GM19324 (cell line): ENCODE measurements at regions not wholly inside any gene's neighbourhood (a gene's known extent, or its start where the extent isn't known, plus 50 kb on each side); places are given as distances from the start of the nearest gene placed in this dataset.

ENCODE experiments used
- ATAC-seq: cut with Tn5 transposase; IDR thresholded peaks from one replicate; pipeline ENCODE4 v1.9.1; 2021; ENCODE audit warnings: mild to moderate bottlenecking, moderate library complexity; ENCODE audit not compliant: unreplicated experiment, low FRiP score

GRCh38 chr15:95843241-95843910 is 487.1 kb upstream of the NR2F2 start:
- ATAC-seq, result no peak

GRCh38 chr15:95845862-95846515 is 484.5 kb upstream of the NR2F2 start:
- ATAC-seq, result no peak

- no peak for ATAC-seq
These were observed 482.4 kb upstream of the NR2F2 start for GRCh38 chr15:95848126-95848525.

- ATAC-seq, result no peak
These were observed 479.7 kb upstream of the NR2F2 start for GRCh38 chr15:95850837-95851236.

GRCh38 chr15:95853350-95853749 is 477.1 kb upstream of the NR2F2 start:
- ATAC-seq, result no peak

GRCh38 chr15:95857124-95857757 is 473.3 kb upstream of the NR2F2 start:
- ATAC-seq, result no peak

GRCh38 chr15:95857758-95858157 is 472.7 kb upstream of the NR2F2 start:
- no peak for ATAC-seq

GRCh38 chr15:95860406-95860805 is 470.1 kb upstream of the NR2F2 start:
- ATAC-seq, result no peak

- peak; percentile 76 for ATAC-seq
These were observed 466.0 kb upstream of the NR2F2 start for GRCh38 chr15:95864467-95864886.

GRCh38 chr15:95865330-95865739 is 465.2 kb upstream of the NR2F2 start:
- ATAC-seq, result no peak

GRCh38 chr15:95866711-95867440 is 463.6 kb upstream of the NR2F2 start:
- ATAC-seq, result no peak

GRCh38 chr15:95868450-95868849 is 462.1 kb upstream of the NR2F2 start:
- no peak for ATAC-seq

GRCh38 chr15:95868970-95869369 is 461.5 kb upstream of the NR2F2 start:
- ATAC-seq, result no peak

- ATAC-seq, result no peak
These were observed 460.6 kb upstream of the NR2F2 start for GRCh38 chr15:95869920-95870319.

GRCh38 chr15:95872366-95872771 is 458.1 kb upstream of the NR2F2 start:
- ATAC-seq, result no peak

- no peak for ATAC-seq
These were observed 455.9 kb upstream of the NR2F2 start for GRCh38 chr15:95874637-95875036.

GRCh38 chr15:95875121-95875643 is 455.3 kb upstream of the NR2F2 start:
- no peak for ATAC-seq

GRCh38 chr15:95880031-95880570 is 450.4 kb upstream of the NR2F2 start:
- ATAC-seq, result no peak

- no peak for ATAC-seq
These were observed 449.9 kb upstream of the NR2F2 start for GRCh38 chr15:95880630-95881029.

- ATAC-seq, result no peak
These were observed 447.4 kb upstream of the NR2F2 start for GRCh38 chr15:95883064-95883463.

GRCh38 chr15:95884276-95884675 is 446.2 kb upstream of the NR2F2 start:
- ATAC-seq, result no peak
